GM20000 (cell line): ENCODE measurements at regions not wholly inside any gene's neighbourhood (a gene's known extent, or its start where the extent isn't known, plus 50 kb on each side); places are given as distances from the start of the nearest gene placed in this dataset.

Experiments
- DNase-seq: peaks from one replicate; pipeline ENCODE4 v3.0.0; 2012; ENCODE audit warnings: low spot score
- TF ChIP-seq, protein P1 (sequence below): IDR thresholded peaks from 2 replicates; pipeline ENCODE4 v1.5.1; 2012; ENCODE audit warnings: mild to moderate bottlenecking, control low read depth; ENCODE audit errors: extremely low read depth, missing control alignments

DNA sequence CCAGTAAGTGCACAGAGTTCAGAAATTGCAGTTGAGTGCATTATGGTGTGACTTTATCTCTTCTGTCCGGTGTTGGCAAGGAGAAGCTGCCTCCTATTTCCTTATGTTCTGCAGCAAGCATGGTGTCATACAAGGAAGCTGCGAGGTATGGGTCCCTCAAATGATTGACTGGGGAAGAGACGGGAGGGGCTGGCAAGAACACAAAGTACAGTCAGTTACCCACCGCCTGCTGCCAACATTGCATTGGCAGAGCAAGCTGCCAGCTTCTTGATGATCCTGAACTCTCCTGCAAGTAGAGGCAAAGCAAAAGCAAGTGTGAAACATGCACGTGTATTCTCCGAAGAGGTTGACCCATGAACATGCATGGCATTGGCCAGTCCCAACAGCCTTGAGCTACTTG is 1013.6 kb downstream of the UQCRFS1 start:
- TF ChIP-seq, protein P1, sequence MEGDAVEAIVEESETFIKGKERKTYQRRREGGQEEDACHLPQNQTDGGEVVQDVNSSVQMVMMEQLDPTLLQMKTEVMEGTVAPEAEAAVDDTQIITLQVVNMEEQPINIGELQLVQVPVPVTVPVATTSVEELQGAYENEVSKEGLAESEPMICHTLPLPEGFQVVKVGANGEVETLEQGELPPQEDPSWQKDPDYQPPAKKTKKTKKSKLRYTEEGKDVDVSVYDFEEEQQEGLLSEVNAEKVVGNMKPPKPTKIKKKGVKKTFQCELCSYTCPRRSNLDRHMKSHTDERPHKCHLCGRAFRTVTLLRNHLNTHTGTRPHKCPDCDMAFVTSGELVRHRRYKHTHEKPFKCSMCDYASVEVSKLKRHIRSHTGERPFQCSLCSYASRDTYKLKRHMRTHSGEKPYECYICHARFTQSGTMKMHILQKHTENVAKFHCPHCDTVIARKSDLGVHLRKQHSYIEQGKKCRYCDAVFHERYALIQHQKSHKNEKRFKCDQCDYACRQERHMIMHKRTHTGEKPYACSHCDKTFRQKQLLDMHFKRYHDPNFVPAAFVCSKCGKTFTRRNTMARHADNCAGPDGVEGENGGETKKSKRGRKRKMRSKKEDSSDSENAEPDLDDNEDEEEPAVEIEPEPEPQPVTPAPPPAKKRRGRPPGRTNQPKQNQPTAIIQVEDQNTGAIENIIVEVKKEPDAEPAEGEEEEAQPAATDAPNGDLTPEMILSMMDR = no peak

DNA sequence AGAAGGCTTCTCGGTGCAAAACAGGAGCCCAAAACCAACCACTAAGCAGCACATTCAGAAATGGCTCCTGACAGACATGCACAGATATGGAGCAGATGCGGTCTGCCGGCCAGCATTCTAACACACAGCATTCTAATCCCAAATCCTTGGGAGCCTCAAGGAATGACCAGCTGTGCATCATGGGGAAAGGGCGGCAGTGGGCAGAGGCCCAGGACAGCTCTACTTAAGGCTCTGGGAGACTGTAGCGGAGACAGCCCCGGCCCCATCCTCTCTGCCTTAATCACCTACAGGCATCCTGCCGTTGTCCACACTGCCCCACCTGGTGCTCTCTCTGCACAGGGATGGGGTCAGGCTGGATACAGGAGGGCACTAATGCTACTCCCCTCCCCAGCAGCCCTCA is 1016.0 kb downstream of the UQCRFS1 start:
- TF ChIP-seq, protein P1 = no peak
- no peak for DNase-seq

More for the DNA sequence above, 1013.6 kb downstream of the UQCRFS1 start:
- DNase-seq = no peak

DNA sequence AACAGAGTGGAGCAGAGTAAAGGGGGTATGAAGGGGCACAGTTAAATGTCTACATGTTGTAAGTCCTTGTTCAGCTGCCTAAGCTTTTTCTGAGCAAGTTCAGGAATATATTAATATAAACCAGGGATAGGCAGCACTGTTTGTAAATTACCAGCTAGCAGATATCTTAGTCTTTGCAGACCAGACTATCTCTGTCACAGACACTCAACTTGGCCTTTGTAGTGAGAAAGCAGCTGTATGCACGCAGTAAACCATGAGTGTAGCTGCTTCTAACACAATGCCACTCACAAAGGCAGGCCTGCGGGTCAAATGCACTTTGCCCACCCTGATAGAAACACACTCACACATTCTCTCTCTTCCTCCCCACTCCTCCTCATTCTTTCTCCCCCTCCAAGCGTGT is 1016.9 kb downstream of the UQCRFS1 start:
- no peak for DNase-seq
- TF ChIP-seq, protein P1 = no peak

DNA sequence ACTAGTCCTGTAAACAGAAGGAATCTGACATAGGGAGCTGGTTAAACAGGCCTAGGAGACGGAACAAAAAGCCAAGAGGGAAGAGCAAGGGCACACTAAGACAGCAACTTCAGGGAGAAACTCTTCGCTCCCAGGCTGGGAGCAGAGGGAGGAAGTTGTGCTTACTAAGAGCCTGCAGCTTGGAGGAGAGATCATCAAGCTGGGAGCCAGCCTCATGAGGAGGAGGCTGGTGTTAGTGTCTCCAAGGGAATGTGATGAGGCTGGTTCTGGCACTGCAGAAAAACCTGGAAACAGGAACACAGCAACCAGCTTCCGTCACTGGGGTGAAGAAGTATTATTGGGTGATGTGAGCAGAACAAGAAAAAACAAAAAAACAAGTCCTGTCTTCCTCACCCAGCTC is 1027.3 kb downstream of the UQCRFS1 start:
- DNase-seq = no peak
- TF ChIP-seq, protein P1 = no peak

DNA sequence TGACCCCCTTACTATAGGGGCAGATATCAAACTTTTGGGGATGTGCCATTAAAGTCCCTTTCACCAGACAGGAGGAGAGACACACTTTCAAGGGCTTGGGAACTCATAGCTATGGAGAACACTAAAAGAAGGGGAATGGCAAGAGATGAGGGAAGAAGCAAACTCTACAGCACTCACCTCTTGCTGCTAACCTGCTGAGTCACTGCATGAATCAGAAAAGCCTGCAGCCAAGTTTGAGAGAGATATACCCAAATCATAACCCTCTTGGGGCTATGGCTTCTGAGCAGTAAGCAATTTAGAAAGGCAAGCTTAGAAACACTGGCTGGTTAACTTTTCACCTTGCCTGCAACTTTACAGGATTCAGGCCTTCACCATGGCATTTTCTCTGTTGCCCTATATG is 1028.0 kb downstream of the UQCRFS1 start:
- no peak for DNase-seq
- TF ChIP-seq, protein P1 = no peak

DNA sequence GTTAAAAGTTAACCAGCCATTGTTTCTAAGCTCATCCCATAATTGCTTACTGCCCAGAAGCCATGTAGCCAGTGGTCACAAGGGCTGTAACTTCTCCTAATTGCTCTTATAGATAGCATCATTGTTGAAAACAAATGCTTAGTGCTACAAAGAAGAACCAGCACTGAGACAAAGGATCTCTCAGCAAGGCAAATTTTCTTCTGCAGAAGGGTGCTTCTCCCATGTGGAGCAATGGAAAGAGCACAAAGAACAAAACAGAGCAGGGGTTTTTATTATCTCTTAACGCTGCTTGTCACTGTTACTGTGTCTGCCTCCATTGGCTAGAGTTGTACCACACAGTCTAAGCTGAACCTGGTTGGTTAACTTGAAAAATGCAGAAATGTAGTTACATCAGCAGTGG is 1036.8 kb downstream of the UQCRFS1 start:
- TF ChIP-seq, protein P1 = no peak
- no peak for DNase-seq

DNA sequence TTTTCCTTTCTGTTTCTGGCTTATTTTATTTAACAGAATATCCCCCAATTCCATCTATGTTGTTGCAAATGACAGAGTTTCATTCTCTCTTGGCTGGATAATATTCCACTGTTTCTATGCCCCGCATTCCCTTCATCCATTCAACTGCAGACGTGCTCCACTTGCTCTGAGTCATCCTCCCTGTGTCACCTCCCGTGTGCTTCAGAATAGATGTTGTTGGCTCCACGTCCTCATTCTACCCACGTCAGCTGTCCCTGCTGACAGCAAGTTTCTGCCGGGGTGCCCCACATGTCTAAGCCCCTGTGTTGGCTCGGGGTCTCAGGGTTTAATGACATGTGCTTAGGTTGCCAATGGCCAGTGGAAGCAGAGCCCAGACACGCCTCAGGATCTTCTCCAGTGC is 1041.0 kb downstream of the UQCRFS1 start:
- TF ChIP-seq, protein P1 = no peak
- DNase-seq = no peak
